ENCODE measurements at regions not wholly inside any gene's neighbourhood (a gene's known extent, or its start where the extent isn't known, plus 50 kb on each side); places are given as distances from the start of the nearest gene placed in this dataset.

GRCh38 chr16:59440502-59440901, 706.4 kb upstream of the GOT2 start:
- no peak for DNase-seq

- no peak for DNase-seq
These were observed 698.8 kb upstream of the GOT2 start for GRCh38 chr16:59432896-59433295.

GRCh38 chr16:59432276-59432675, 698.2 kb upstream of the GOT2 start:
- no peak for DNase-seq

- no peak for DNase-seq
These were observed 690.7 kb upstream of the GOT2 start for GRCh38 chr16:59424714-59425273.

DNA sequence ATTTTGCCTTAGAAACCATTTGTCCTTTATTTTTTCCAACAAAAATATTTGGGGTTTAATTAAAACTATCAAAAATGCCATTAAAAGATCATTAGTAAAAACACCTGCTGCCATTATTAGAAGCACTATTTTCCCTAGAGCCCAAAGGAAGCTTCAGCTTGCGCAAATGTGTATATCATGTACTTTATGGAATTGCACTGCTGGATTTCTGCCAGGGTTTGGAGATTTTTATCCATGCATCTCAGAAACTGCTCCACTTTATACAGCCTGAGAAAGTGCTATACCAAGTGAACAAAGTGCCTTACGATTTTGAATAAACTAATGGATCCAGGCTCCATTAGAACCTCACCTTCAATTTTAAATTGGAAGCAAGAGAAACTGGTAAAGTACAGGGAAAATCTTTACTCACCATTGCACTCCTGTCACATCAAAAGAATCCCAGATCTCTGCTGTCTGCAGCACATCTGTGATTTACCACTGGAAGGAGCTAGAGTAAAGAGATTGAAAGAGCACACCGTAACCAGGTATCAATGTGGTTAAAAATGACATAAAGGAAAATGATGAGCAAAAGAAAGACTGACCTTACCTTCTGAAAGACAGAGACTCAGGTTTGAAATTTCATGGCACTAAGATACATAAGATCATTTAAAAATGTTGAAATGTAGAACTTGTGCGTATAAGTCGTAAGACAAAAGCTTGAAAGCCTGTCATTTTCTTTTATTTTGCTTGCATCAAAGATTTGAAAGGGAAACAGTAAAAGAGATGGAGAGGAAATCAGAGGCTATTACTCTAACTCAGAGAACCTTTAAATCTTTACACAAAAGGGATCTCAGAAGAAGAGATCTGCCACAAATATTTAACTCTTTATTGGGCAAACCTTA, 678.1 kb upstream of the GOT2 start:
- no peak for DNase-seq

DNA sequence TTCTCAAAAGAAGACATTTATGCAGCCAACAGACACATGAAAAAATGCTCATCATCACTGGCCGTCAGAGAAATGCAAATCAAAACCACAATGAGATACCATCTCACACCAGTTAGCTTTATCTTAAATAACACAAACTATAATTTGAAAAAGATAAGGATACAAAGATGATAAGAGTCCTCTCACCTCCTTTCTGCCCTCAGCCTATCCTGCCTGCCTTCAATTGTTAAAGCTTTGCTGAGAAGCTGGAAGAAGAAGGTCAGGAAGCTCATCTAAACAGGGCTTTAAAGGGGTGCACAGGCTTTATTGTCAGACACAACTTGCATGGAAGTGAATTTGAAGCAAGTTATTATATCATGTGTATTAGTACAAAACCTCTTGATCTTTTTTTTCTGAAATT, 676.3 kb upstream of the GOT2 start:
- no peak for DNase-seq

GRCh38 chr16:59405802-59406201, 671.7 kb upstream of the GOT2 start:
- DNase-seq = no peak

GRCh38 chr16:59404509-59404908, 670.4 kb upstream of the GOT2 start:
- no peak for DNase-seq

DNA sequence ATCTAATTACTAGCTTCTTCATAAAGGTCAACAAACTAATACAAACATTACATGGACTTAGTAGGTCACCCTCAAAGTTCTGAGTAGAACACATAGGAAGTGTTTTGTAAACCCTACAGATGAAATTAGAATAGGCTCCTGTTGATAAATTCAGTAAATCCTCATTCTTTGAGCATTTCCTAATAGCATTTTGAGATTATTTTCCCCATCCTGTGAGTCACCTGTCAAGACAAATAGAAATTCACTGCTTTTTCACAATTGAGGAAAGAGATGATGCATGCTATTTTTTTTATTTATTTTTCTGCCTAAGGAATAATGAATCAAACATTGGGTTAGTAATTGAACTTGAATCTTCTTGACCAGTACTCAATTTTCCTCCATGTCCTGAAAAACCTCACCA, 666.7 kb upstream of the GOT2 start:
- no peak for DNase-seq

DNA sequence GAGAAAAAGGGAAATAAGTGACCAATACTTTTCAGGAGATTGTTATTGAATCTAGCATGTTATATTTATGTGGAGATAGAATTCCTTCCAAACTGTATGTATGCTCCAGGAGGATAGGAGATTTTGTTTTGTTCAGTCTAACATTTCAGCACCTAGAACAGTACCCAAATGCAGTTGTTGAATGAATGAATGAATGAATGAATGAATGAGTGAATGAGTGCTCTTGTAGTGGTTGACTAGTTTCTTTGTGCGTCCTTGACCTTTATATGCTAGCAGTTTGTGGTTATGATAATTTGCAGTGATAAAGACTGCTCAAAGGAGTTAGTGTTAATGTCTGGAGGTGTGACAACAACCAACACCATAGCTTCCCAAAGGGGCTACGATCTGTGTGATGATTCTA, 663.5 kb upstream of the GOT2 start:
- no peak for DNase-seq

DNA sequence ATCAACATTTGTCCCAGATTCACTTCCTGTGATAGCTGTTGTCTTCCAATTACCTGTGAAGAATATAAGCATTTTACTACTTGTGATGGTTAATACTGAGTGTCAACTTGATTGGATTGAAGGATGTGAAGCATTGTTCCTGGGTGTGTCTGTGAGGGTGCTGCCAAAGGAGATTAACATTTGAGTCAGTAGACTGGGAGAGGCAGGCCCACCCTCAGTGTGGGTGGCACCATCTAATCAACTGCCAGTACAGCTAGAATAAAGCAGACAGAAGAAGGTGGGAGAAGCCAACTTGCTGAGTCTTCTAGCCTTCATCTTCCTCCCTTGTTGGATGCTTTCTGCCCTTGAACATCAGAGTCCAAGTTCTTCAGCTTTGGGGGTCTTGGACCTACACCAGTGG, 660.4 kb upstream of the GOT2 start:
- no peak for DNase-seq

DNA sequence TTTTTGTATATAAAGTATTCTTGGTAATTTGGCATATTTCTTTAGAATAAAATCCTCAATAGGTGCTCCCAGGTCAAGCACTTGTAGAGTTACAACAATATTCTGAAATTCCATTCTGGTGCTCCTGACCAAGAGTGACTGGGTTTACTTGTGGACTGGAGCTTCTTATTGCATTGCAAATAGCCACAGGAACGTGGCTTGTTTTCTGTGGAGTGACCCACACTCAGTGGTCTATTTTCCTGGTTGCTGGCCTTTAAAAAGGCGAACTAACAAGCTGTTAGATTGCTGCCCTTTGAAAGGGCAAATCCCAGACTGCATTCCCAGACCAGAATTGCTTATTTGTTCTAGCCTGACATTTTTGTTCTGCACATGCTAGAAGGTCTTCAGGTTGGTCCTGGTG, 658.8 kb upstream of the GOT2 start:
- DNase-seq = no peak

DNA sequence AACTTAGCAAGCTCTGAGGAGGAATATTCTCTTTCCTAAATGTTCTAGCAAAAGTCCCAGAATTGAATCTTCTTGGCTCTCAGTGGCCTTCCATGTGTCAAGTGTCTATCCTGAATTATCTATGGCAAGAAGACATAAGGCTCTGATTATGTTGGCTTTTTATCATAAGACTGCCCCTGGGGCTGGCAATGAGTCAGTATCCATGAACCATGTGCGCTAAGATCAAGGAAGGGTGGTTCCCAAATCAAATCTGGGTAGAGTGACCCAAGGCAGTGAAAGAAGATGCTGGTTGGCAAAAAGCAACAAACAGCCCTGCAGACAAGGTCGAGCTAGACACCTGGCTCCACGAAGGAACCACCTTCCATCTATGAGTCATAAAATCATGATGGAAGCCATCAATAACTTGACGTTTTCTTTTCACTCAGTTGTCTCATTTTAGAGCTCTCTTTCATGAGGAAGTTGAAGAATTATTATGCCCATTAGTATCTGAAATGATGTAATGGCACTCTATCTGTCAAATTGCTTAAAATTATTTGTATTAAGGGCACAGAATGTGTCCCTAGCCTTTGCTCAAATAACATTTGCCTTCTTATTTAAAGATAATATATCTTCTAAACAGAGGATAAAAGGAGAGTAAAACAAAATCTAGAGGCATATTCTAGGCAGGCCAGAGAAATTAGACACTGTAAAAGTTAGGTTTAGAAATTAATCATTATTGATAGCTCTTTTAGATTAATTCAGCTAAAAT, 657.7 kb upstream of the GOT2 start:
- no peak for DNase-seq

GRCh38 chr16:59385959-59386358, 651.8 kb upstream of the GOT2 start:
- DNase-seq = no peak

- no peak for DNase-seq
These were observed 651.4 kb upstream of the GOT2 start for GRCh38 chr16:59385491-59385890.

GRCh38 chr16:59373632-59374031, 639.5 kb upstream of the GOT2 start:
- no peak for DNase-seq

DNA sequence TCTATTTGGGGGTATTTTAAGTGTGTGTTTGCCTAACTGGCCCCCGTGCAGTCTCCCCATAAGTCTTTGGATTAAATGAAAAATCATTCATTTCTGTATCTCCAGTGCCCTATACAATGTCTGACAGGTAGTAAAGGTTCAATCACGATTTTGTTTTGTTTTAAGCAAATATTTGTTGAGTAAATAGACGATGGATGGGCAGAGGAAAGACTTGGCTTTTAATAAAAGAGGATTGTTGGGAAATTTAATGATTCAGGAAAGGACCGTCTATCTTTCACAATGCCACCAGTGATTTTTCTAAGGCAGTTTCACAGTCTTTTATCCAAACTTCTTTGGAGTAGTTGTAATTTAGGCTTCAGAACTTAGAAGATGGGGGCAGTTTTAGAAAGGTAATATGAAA, 636.6 kb upstream of the GOT2 start:
- no peak for DNase-seq

- DNase-seq = no peak
These were observed 635.4 kb upstream of the GOT2 start for GRCh38 chr16:59369523-59369922.

DNA sequence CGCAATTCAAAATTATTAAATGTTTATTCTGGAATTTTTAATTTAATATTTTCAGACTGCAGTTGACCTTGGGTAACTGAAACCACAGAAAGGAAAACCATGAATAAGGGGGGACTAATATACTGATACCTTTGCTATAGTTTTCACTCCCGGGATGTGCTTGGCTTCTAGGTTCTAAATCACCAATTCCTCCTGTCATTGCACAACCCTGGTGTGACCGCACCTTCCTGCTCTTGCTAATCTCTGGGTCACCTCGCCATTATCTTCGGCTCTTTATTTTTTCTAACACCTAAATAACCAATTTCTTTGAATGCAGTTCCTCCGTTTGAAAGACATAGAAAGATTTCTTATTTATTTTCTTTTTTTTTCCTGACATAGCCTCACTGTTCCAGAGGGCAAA, 634.5 kb upstream of the GOT2 start:
- no peak for DNase-seq

DNA sequence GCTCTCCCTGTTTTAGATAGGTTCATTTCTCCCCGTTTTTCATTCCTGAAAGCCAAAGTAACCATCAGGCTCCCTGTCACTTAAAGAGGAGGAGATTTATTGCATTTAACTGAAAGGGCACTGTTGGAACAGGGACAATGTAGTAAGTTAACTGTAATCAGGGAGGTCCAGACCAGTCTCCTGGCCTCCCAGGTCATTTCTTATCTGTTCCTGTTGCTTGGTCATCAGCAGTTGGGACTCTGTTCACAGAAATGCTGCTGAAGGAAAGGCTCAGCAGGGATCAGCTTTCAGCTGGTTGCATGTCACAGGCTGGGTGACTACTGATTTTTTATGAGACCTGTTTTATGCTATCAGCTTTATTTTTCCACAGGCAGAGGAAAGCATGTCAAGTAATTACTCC, 622.6 kb upstream of the GOT2 start:
- no peak for DNase-seq

DNA sequence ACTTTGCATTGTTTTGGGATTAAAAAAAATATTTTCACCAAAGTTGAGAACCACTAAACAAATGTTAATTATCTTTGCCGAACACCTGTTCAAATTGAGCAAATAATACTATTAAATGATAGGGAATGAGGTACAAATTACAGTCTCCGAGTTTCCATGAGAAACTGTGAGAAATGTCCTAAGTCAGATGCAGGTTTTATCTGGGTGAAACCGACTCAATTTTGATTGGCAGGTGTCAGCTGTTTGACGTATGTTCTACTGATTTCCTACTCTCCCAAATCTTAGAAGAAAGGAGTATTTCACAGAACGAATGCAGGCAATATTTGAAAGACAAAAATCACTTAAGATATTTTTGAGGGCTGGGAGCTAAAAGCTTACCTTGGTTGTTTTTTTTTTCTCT, 622.0 kb upstream of the GOT2 start:
- DNase-seq = no peak

DNA sequence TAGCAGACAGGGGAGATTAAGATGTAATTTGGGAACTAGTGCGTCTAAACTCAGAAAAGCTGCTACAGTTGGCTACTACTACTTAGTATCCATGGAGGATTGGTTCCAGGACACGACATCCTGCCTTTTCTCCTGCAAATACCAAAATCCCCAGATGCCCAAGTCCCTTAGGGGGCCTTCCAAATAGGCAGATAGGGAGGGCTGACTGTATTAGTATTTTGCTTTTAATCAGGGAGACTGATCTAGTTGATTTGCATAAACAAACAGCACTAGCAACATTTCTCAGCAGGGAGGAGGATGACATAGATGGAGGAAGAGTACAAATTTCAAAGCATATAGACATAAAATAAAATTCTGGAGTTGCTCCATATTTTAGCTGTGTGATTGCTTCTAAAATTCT, 621.6 kb upstream of the GOT2 start:
- DNase-seq = no peak

DNA sequence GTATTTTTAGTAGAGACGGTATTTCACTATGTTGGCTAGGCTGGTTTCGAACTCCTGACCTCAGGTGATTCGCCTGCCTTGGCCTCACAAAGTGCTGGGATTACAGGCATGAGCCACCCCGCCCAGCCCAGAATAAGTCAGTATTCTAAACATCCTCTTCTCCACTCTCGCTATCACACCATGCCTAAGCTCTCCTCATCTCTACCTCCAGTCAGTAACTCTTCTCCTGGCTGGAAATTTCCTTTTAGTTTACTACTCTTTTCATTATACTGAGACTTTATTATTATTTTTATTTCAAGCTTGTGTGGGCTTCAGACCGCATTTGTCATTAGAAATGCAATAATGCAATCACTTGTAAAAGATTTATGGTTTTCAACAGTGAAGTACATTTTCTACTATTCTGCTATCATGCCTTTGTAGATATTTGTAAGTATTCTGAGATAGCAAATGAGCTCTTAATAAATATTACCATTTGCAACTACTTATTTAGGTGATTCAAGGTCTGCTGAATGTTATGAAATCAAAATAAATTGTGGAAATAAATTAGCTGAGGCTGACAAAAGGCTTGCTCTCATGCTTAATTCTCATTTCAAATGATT, 617.3 kb upstream of the GOT2 start:
- no peak for DNase-seq

GRCh38 chr16:59350670-59351069, 616.6 kb upstream of the GOT2 start:
- DNase-seq = no peak

Data from activated CD4-positive, alpha-beta T cell treated with anti-CD3 and anti-CD28 coated beads, Interleukin-2, amount 50 U/mL, for 16 hours (primary cell).